Cardiac muscle cell (in vitro differentiated cells and primary cell): ENCODE measurements at regions not wholly inside any gene's neighbourhood (a gene's known extent, or its start where the extent isn't known, plus 50 kb on each side); places are given as distances from the start of the nearest gene placed in this dataset.

ENCODE experiments used
- DNase-seq, 2 donors: peaks; one replicate each; pipeline versions ENCODE4 v3.0.0 to v3.0.0-alpha.2; 2010 to 2017; ENCODE audit warnings: low read depth in 1 of 2, low spot score in 1 of 2
- H3K27ac ChIP-seq: fragments of 200-600 bp; sonication (generic); 2 replicates; pipeline ENCODE4 v1.5.1; 2016
- H3K27me3 ChIP-seq: fragments of 200-600 bp; sonication (generic); 2 replicates; pipeline ENCODE4 v1.6.0; 2016; ENCODE audit warnings: control low read depth
- H3K36me3 ChIP-seq: fragments of 200-600 bp; sonication (generic); 2 replicates; pipeline ENCODE4 v1.5.1; 2016; ENCODE audit warnings: control low read depth
- H3K4me1 ChIP-seq: fragments of 200-600 bp; sonication (generic); 2 replicates; pipeline ENCODE4 v1.8.1; 2017; ENCODE audit warnings: low read depth, mild to moderate bottlenecking, mixed run types
- H3K4me3 ChIP-seq: fragments of 200-600 bp; sonication (generic); 2 replicates; pipeline ENCODE4 v1.5.1; 2016; ENCODE audit warnings: mild to moderate bottlenecking
- H3K9me3 ChIP-seq: fragments of 200-600 bp; sonication (generic); 2 replicates; pipeline ENCODE4 v1.5.1; 2017; ENCODE audit warnings: low read depth, mild to moderate bottlenecking, control low read depth
- TF ChIP-seq, protein P1 (sequence below): IDR thresholded peaks from 2 replicates; pipeline ENCODE4 v1.5.1; 2012; ENCODE audit warnings: low read depth, mild to moderate bottlenecking, low read length

DNA sequence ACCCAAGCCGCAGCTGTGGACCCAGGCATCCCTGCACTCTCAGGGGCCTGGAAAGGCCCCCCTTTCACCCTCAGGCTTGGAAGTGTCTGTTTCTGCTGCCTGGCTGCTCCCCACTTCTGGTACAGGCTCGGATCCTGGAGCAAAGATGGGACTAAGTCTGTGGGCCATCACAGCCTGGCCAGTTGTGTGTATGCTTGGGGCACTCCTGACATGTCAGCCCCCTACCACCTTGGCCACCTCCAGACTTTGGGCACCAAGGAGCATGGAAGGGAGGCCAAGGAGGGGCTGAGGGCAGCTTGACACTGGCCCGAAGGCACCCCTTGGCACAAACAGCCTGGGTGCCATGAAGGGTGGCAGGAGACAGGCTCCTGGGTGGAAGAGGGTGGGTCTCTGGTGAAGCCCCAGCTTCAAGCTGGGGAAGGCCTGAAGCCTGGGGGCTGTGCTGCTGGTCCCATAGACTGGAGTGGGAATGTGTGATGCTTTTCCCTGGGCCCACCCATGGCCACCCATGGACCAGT, 799.4 kb upstream of the AGA start:
- Histone ChIP-seq H3K27ac (no peak overlapping the region), H3K4me1 (no peaks in the 10 kb centered on the region), H3K27me3 (no peaks in the 10 kb centered on the region), H3K36me3 (no peaks in the 10 kb centered on the region), H3K9me3 (no peaks in the 10 kb centered on the region), H3K4me3 (no peak overlapping the region)
- DNase-seq = no peak
- TF ChIP-seq, protein P1, sequence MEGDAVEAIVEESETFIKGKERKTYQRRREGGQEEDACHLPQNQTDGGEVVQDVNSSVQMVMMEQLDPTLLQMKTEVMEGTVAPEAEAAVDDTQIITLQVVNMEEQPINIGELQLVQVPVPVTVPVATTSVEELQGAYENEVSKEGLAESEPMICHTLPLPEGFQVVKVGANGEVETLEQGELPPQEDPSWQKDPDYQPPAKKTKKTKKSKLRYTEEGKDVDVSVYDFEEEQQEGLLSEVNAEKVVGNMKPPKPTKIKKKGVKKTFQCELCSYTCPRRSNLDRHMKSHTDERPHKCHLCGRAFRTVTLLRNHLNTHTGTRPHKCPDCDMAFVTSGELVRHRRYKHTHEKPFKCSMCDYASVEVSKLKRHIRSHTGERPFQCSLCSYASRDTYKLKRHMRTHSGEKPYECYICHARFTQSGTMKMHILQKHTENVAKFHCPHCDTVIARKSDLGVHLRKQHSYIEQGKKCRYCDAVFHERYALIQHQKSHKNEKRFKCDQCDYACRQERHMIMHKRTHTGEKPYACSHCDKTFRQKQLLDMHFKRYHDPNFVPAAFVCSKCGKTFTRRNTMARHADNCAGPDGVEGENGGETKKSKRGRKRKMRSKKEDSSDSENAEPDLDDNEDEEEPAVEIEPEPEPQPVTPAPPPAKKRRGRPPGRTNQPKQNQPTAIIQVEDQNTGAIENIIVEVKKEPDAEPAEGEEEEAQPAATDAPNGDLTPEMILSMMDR = no peak

DNA sequence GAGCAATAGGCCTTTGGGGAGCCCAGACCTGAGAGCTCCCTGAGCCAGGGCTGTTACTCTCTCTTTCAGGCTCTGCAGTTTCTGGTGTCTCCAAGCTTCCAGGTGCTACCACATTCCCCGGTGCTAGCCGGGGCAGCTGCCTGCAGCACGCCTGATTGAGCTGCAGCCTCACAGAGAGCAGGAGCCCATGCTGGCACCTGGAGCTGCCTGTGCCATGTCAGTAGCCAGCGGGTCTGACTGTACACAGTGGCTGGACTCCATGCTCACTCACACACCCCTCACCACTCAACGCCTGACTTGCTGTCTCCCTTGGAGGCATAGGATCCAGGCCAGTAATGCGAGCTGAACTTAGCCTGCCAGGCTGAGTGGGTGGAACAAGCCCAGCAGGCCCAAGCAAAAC, 800.4 kb upstream of the AGA start:
- Histone ChIP-seq H3K36me3 (no peaks in the 10 kb centered on the region), H3K27ac (no peak overlapping the region), H3K4me3 (no peak overlapping the region), H3K9me3 (no peaks in the 10 kb centered on the region), H3K4me1 (no peaks in the 10 kb centered on the region), H3K27me3 (no peaks in the 10 kb centered on the region)
- no peak for DNase-seq
- TF ChIP-seq, protein P1 = no peak

DNA sequence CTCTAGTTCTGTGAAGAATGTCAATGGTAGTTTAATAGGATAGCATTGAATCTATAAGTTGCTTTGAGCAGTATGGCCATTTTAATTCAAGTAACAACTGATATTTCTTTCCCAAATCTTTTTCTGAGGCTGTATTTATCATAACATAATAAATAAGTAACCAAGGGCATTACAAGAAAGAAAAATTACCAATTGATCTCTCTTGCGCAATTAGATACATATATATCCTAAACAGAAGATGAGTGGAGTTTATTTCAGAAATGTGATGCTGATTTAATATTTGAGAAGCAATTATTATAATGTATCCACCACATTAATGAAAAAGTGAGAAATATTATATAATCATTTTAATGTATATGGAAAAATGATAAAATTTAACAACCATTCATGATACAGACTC, 802.5 kb upstream of the AGA start:
- DNase-seq = no peak
- H3K36me3 ChIP-seq = no peaks in the 10 kb centered on the region
- H3K27ac ChIP-seq = no peak overlapping the region
- TF ChIP-seq, protein P1 = no peak
- no peaks in the 10 kb centered on the region for H3K4me1 ChIP-seq
- H3K27me3 ChIP-seq = no peaks in the 10 kb centered on the region
- no peaks in the 10 kb centered on the region for H3K9me3 ChIP-seq
- H3K4me3 ChIP-seq = no peak overlapping the region

DNA sequence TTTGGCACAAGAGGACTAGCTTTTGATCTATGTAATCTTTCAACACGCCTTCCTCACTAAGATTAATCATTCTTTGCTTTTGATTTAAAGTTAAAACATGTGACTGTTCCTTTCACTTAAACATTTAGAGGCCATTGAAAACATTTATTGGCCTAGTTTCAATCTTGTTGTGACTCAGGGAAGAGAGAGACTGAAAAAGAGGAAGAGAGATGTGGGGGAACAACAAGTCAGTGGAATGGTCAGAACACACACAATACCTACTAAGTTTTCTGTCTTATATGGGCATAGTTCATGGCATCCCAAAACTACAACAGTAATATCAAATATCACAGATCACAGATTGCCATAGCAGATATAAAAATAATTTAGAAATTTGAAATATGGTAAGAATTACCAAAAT, 812.9 kb upstream of the AGA start:
- Histone ChIP-seq H3K27ac (no peak overlapping the region), H3K4me3 (no peak overlapping the region), H3K9me3 (no peaks in the 10 kb centered on the region), H3K36me3 (no peaks in the 10 kb centered on the region), H3K4me1 (no peaks in the 10 kb centered on the region), H3K27me3 (no peaks in the 10 kb centered on the region)
- TF ChIP-seq, protein P1 = no peak
- no peak for DNase-seq

DNA sequence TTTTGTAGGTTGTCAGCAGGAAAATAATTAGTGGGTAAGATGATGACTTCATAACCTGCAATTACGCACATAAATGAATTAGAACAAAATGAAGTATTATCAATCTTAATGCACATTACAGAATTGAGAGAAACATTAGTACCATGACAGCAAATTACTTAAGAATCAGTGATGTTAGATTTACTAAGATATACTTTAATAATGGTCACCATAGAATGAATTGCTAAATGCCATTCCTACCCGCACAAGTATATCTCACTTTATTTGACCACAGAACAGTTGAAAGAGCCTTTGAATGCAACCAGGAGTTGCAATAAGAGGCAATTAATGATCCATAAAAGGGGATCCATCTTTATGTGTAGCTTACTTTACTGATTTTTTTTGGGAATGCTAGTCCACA, 816.4 kb upstream of the AGA start:
- no peaks in the 10 kb centered on the region for H3K9me3 ChIP-seq
- no peaks in the 10 kb centered on the region for H3K4me1 ChIP-seq
- no peaks in the 10 kb centered on the region for H3K36me3 ChIP-seq
- no peak overlapping the region for H3K4me3 ChIP-seq
- H3K27ac ChIP-seq = no peak overlapping the region
- DNase-seq = no peak
- H3K27me3 ChIP-seq = no peaks in the 10 kb centered on the region
- TF ChIP-seq, protein P1 = no peak

DNA sequence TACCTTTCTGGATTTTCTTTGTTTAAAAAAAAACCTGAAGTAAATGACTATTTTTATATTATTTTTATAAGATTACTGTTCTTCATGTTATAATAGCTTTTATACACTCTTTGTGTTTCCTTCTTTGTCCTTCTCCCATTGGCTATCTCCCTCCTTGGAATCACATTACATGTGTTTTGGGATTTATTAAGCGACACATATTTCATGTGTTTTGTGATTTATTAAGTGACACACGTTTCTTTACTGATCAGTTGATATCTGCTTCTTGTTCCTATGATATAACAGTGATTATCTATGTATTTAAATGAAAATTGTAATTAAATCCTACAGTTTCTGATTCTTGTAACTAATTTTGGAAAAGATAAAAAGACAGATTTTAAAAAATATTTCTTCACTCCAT, 817.3 kb upstream of the AGA start:
- H3K4me1 ChIP-seq = no peaks in the 10 kb centered on the region
- no peak for DNase-seq

More for the DNA sequence above, 817.3 kb upstream of the AGA start:
- TF ChIP-seq, protein P1 = no peak
- Histone ChIP-seq H3K36me3 (no peaks in the 10 kb centered on the region), H3K27ac (no peak overlapping the region), H3K27me3 (no peaks in the 10 kb centered on the region), H3K4me3 (no peak overlapping the region), H3K9me3 (no peaks in the 10 kb centered on the region)
